H1 (cell line): ENCODE measurements at regions not wholly inside any gene's neighbourhood (a gene's known extent, or its start where the extent isn't known, plus 50 kb on each side); places are given as distances from the start of the nearest gene placed in this dataset.

Experiments used
- CTCF ChIA-PET: fragments of 300-600 bp; sonication (Branson Sonifier 250); formaldehyde crosslinking; loops from one replicate; lab custom pipeline; 2021; ENCODE audit not compliant: partially characterized antibody; lab: Charles Lee
- POLR2A ChIA-PET: fragments of 300-600 bp; sonication (Branson Sonifier 250); formaldehyde crosslinking; loops from one replicate; lab custom pipeline; 2021; ENCODE audit warnings: inconsistent platforms; ENCODE audit not compliant: partially characterized antibody; lab: Charles Lee
- DNase-seq, 2 experiments: peaks; one replicate each; pipeline versions ENCODE4 v3.0.0 to v3.0.0-alpha.2; 2010 to 2022; ENCODE audit warnings: low spot score in 2 of 2, low read depth in 1 of 2, mixed read lengths in 1 of 2
- FAIRE-seq: peaks from 2 replicates; lab custom pipeline; 2011; peaks lifted over from hg19 to GRCh38; lab: Jason Lieb, UNC
- H2AFZ ChIP-seq: 2 replicates; pipeline ENCODE4 v1.8.1; 2012; ENCODE audit warnings: low read length, inconsistent platforms
- H2AK5ac ChIP-seq: 2 replicates; pipeline ENCODE4 v1.6.1; 2013; ENCODE audit warnings: low read depth, low read length
- H2BK120ac ChIP-seq: replicated peaks from 2 replicates; pipeline ENCODE3; 2013; ENCODE audit warnings: low read depth, low read length, inconsistent platforms
- H2BK12ac ChIP-seq: 2 replicates; pipeline ENCODE4 v1.6.1; 2013; ENCODE audit warnings: low read depth, low read length
- H2BK15ac ChIP-seq: 2 replicates; pipeline ENCODE4 v1.6.1; 2013; ENCODE audit warnings: low read length
- H2BK20ac ChIP-seq: 2 replicates; pipeline ENCODE4 v1.6.1; 2013; ENCODE audit warnings: low read length
- H2BK5ac ChIP-seq: 2 replicates; pipeline ENCODE4 v1.6.1; 2013; ENCODE audit warnings: low read depth, low read length
- H3K14ac ChIP-seq: 2 replicates; pipeline ENCODE4 v1.6.1; 2013; ENCODE audit warnings: inconsistent platforms; ENCODE audit not compliant: insufficient read length
- H3K18ac ChIP-seq: 2 replicates; pipeline ENCODE4 v1.6.1; 2013; ENCODE audit warnings: low read length; ENCODE audit errors: extremely low read depth
- H3K23ac ChIP-seq: 2 replicates; pipeline ENCODE4 v1.6.1; 2013; ENCODE audit warnings: inconsistent platforms; ENCODE audit not compliant: insufficient read length
- H3K23me2 ChIP-seq: 2 replicates; pipeline ENCODE4 v1.6.1; 2013; ENCODE audit warnings: low read depth, low read length
- H3K27ac ChIP-seq: 2 replicates; pipeline ENCODE4 v1.6.1; 2011; ENCODE audit warnings: low read depth, low read length, inconsistent platforms
- H3K27me3 ChIP-seq, 4 experiments: replicated peaks in 1 of 4; 1 replicate in 1 of 4; 2 replicates in 3 of 4; pipeline versions ENCODE4 v1.6.1 to v1.8.1; 2011 to 2013; ENCODE audit warnings: low read length in 3 of 4, mild to moderate bottlenecking in 3 of 4, inconsistent platforms in 2 of 4, mixed read lengths in 2 of 4, moderate library complexity in 1 of 4; ENCODE audit not compliant: control insufficient read depth in 3 of 4, insufficient read depth in 3 of 4; ENCODE audit errors: extremely low read depth in 1 of 4
- H3K36me3 ChIP-seq, 4 experiments: 2 replicates each; pipeline versions ENCODE4 v1.6.1 to v1.8.1; 2011 to 2013; ENCODE audit warnings: mild to moderate bottlenecking in 4 of 4, low read length in 3 of 4, moderate library complexity in 2 of 4, control low read depth in 1 of 4, inconsistent platforms in 1 of 4; ENCODE audit not compliant: insufficient read depth in 4 of 4, control insufficient read depth in 2 of 4
- H3K4ac ChIP-seq: replicated peaks from 2 replicates; pipeline ENCODE3; 2013; ENCODE audit warnings: low read length, low read depth, mixed read lengths, inconsistent platforms; ENCODE audit not compliant: insufficient read length
- H3K4me1 ChIP-seq, 4 experiments: replicated peaks in 1 of 4; 1 replicate in 1 of 4; 2 replicates in 3 of 4; pipeline versions ENCODE4 v1.6.1 to v1.8.1; 2011 to 2013; ENCODE audit warnings: low read length in 3 of 4, inconsistent platforms in 2 of 4, mixed read lengths in 1 of 4; ENCODE audit not compliant: insufficient read depth in 4 of 4, control insufficient read depth in 3 of 4
- H3K4me2 ChIP-seq, 2 experiments: 2 replicates each; pipeline versions ENCODE4 v1.6.1 to v1.8.1; 2011 to 2013; ENCODE audit warnings: low read depth in 2 of 2, low read length in 2 of 2, control low read depth in 1 of 2, inconsistent platforms in 1 of 2, mild to moderate bottlenecking in 1 of 2; ENCODE audit not compliant: insufficient read depth in 1 of 2
- H3K4me3 ChIP-seq, 4 experiments: fragments of 200-600, 300-600 bp in 1 of 4; sonication (generic), shearing (Covaris generic), sonication (Bioruptor Twin) in 1 of 4; 2 replicates each; pipeline versions ENCODE4 v1.5.1 to v1.8.1; 2011 to 2016; ENCODE audit warnings: low read length in 4 of 4, low read depth in 3 of 4, control low read depth in 2 of 4, inconsistent platforms in 2 of 4, mild to moderate bottlenecking in 2 of 4, mixed read lengths in 1 of 4, moderate library complexity in 1 of 4; ENCODE audit not compliant: insufficient read depth in 2 of 4; ENCODE audit errors: extremely low read depth in 1 of 4
- H3K56ac ChIP-seq: replicated peaks from 2 replicates; pipeline ENCODE3; 2013; ENCODE audit warnings: low read depth, mild to moderate bottlenecking, mixed read lengths, low read length, inconsistent platforms; ENCODE audit not compliant: insufficient read length
- H3K79me1 ChIP-seq: 2 replicates; pipeline ENCODE4 v1.6.1; 2013; ENCODE audit warnings: low read depth, low read length, control low read depth
- H3K79me2 ChIP-seq, 2 experiments: 2 replicates each; pipeline versions ENCODE4 v1.6.1 to v1.8.1; 2012 to 2013; ENCODE audit warnings: low read length in 2 of 2, mild to moderate bottlenecking in 2 of 2, inconsistent platforms in 1 of 2; ENCODE audit not compliant: insufficient read depth in 2 of 2, control insufficient read depth in 1 of 2
- H3K9ac ChIP-seq, 4 experiments: replicated peaks in 1 of 4; 1 replicate in 1 of 4; 2 replicates in 3 of 4; pipeline versions ENCODE4 v1.6.1 to v1.8.1; 2011 to 2013; ENCODE audit warnings: low read depth in 3 of 4, low read length in 3 of 4, control low read depth in 2 of 4, mild to moderate bottlenecking in 2 of 4, moderate library complexity in 2 of 4, inconsistent platforms in 1 of 4; ENCODE audit errors: extremely low read depth in 1 of 4
- H3K9me3 ChIP-seq, 2 experiments: 2 replicates each; pipeline versions ENCODE4 v1.6.1 to v1.8.1; 2012 to 2013; ENCODE audit warnings: mild to moderate bottlenecking in 2 of 2, moderate library complexity in 2 of 2, control low read depth in 1 of 2, inconsistent platforms in 1 of 2, low read depth in 1 of 2, low read length in 1 of 2, mixed read lengths in 1 of 2; ENCODE audit not compliant: insufficient read depth in 2 of 2
- H4K20me1 ChIP-seq, 2 experiments: replicated peaks in 1 of 2; 2 replicates each; pipeline versions ENCODE3 to v1.8.1; 2011 to 2013; ENCODE audit warnings: inconsistent platforms in 2 of 2, low read length in 2 of 2, mild to moderate bottlenecking in 1 of 2; ENCODE audit not compliant: insufficient read depth in 2 of 2, control insufficient read depth in 1 of 2
- H4K5ac ChIP-seq: 2 replicates; pipeline ENCODE4 v1.6.1; 2013; ENCODE audit warnings: low read length, low read depth, mixed read lengths, inconsistent platforms; ENCODE audit not compliant: insufficient read length
- H4K8ac ChIP-seq: 2 replicates; pipeline ENCODE4 v1.8.0; 2013; ENCODE audit warnings: mild to moderate bottlenecking, moderate library complexity, low read length, inconsistent platforms; ENCODE audit not compliant: insufficient read depth; ENCODE audit errors: extremely low read depth
- H4K91ac ChIP-seq: replicated peaks from 2 replicates; pipeline ENCODE3; 2013; ENCODE audit warnings: low read length, mixed read lengths, inconsistent platforms; ENCODE audit not compliant: insufficient read length
- ASH2L ChIP-seq: fragments of 200-600, 300-600 bp; sonication (generic); IDR thresholded peaks from one replicate; pipeline ENCODE4 v1.7.1; 2017; ENCODE audit warnings: low read length
- CBX8 ChIP-seq: fragments of 300-800, 300-1000 bp; sonication (generic); IDR thresholded peaks from 2 replicates; pipeline ENCODE4 v1.7.1; 2016; ENCODE audit warnings: low read depth, low read length, borderline replicate concordance
- CTBP2 ChIP-seq: IDR thresholded peaks from 2 replicates; pipeline ENCODE4 v1.7.0; 2011; ENCODE audit warnings: borderline replicate concordance, mild to moderate bottlenecking, moderate library complexity, mixed read lengths, low read length; ENCODE audit not compliant: insufficient read depth, insufficient read length
- E2F6 ChIP-seq: IDR thresholded peaks from 2 replicates; pipeline ENCODE4 v1.6.1; 2012; ENCODE audit warnings: inconsistent platforms
- GABPA ChIP-seq: IDR thresholded peaks from 2 replicates; pipeline ENCODE4 v1.6.1; 2011; ENCODE audit warnings: mild to moderate bottlenecking, low read length, moderate library complexity, borderline replicate concordance; ENCODE audit not compliant: insufficient read depth
- JUN ChIP-seq: IDR thresholded peaks from 2 replicates; pipeline ENCODE4 v1.6.1; 2011; ENCODE audit warnings: low read depth, mild to moderate bottlenecking, improper control_type of control experiment, low read length
- KDM4A ChIP-seq: IDR thresholded peaks from one replicate; pipeline ENCODE4 v1.7.1; 2012; ENCODE audit warnings: low read depth, mild to moderate bottlenecking, moderate library complexity, low read length, inconsistent platforms; ENCODE audit not compliant: severe bottlenecking
- SIX5 ChIP-seq: IDR thresholded peaks from 2 replicates; pipeline ENCODE4 v1.6.1; 2011; ENCODE audit warnings: mild to moderate bottlenecking, low read depth, low read length
- SP1 ChIP-seq: IDR thresholded peaks from 2 replicates; pipeline ENCODE4 v1.6.1; 2011; ENCODE audit warnings: low read depth, low read length
- SUZ12 ChIP-seq: fragments of 200-600 bp; sonication (generic); IDR thresholded peaks from 2 replicates; pipeline ENCODE4 v1.6.1; 2012; ENCODE audit warnings: mild to moderate bottlenecking, inconsistent platforms, low read length, moderate library complexity, mixed read lengths
- TAF7 ChIP-seq: optimal IDR thresholded peaks from 2 replicates; pipeline ENCODE3; 2011; ENCODE audit warnings: low read depth, mild to moderate bottlenecking, inconsistent platforms, low read length, moderate library complexity, borderline replicate concordance
- YY1 ChIP-seq: IDR thresholded peaks from 2 replicates; pipeline ENCODE4 v1.6.1; 2011; ENCODE audit warnings: low read depth, mild to moderate bottlenecking, low read length
- WGBS, 2 experiments: shearing (Covaris generic) in 1 of 2; methylation state at CpG; one replicate each; pipeline versions ENCODE4 v1.1.6 to v1.1.7; 2013 to 2015; ENCODE audit warnings: low lambda C conversion rate in 2 of 2, mixed read lengths in 2 of 2, inconsistent platforms in 1 of 2, low coverage in 1 of 2, missing lambda C conversion rate in 1 of 2; ENCODE audit not compliant: insufficient replicate concordance in 2 of 2, insufficient coverage in 1 of 2, insufficient read length in 1 of 2; ENCODE audit errors: extremely low coverage in 1 of 2, missing lambda C conversion rate in 1 of 2; 5-methylcytosine and 5-hydroxymethylcytosine counted together

DNA sequence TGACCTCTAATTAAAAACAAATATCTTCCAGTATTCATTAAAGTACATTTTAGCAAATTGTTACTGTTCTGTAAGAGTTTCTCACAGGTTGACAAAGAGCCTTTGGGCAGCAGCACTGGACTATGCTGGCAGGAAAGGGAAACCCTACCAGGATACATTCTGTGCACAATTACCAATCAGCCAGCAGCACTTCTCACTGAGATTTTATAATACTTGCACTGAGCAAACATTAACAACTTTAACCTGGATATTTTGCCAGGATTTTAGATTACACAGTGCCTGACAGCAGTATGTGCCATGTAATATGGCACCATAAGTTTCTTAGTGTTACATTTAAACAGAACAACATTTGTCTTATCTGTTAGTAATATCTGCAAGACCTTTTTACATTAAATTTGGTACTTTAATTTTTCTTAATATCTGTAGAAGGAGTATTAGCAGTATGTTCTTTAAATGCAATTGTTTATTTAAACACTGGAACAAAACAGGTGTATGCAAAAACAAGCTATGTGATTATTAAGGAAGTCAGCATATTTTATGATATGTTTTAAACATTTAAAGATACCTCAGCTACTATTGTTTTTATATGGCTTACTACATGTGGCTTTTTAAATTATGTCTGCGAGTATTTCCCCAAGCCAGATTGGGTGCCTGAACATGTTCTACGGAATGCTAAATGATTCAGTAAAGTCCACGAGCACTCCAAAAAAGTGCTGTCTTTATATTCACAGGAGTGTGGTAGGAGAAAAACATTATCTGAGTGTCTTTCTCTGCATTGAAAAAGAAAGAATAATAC, 699.0 kb upstream of the LUZP2 start:
- H2BK12ac ChIP-seq: no peak overlapping the region
- no peak overlapping the region for H2BK5ac ChIP-seq
- H3K27me3 ChIP-seq: no peaks in the 10 kb centered on the region
- H3K4me3 ChIP-seq: no peak overlapping the region
- H3K9ac ChIP-seq: no peak overlapping the region
- H2BK120ac ChIP-seq: no peak overlapping the region
- H3K4me2 ChIP-seq: no peak overlapping the region
- no peaks in the 10 kb centered on the region for H3K79me2 ChIP-seq
- ChIA-PET POLR2A (no interaction called here), CTCF (no interaction called here)
- FAIRE-seq (no peak), DNase-seq (no peak)
- H3K36me3 ChIP-seq: no peaks in the 10 kb centered on the region
- H3K79me1 ChIP-seq: no peaks in the 10 kb centered on the region
- no peak overlapping the region for H4K5ac ChIP-seq
- TF ChIP-seq JUN: no peak
- TF ChIP-seq SIX5: no peak
- no peak for TF ChIP-seq CBX8
- TF ChIP-seq SP1: no peak
- TF ChIP-seq SUZ12: no peak
- no peak for TF ChIP-seq YY1
- TF ChIP-seq CTBP2: no peak
- no peak for TF ChIP-seq TAF7
- no peak for TF ChIP-seq KDM4A
- no peak for TF ChIP-seq GABPA
- no peak for TF ChIP-seq E2F6
- TF ChIP-seq ASH2L: no peak
- H2AK5ac ChIP-seq: no peak overlapping the region
- no peaks in the 10 kb centered on the region for H3K9me3 ChIP-seq
- no peak overlapping the region for H2AFZ ChIP-seq
- no peak overlapping the region for H2BK20ac ChIP-seq
- no peak overlapping the region for H3K27ac ChIP-seq
- no peaks in the 10 kb centered on the region for H4K20me1 ChIP-seq
- no peak overlapping the region for H3K56ac ChIP-seq
- H4K91ac ChIP-seq: no peak overlapping the region
- no peak overlapping the region for H3K18ac ChIP-seq
- H3K4me1 ChIP-seq: no peaks in the 10 kb centered on the region
- no peak overlapping the region for H3K23ac ChIP-seq
- H2BK15ac ChIP-seq: no peak overlapping the region
- no peak overlapping the region for H3K4ac ChIP-seq
- H4K8ac ChIP-seq: no peak overlapping the region
- WGBS, 2 experiments: 91% methylated on average over 3 of the region's 3 CpGs; no CpG with 5 or more reads in 1 of the 2 experiments
- H3K23me2 ChIP-seq: no peaks in the 10 kb centered on the region
- no peak overlapping the region for H3K14ac ChIP-seq
